Pancreas (tissue), 10 donors: ENCODE measurements at regions not wholly inside any gene's neighbourhood (a gene's known extent, or its start where the extent isn't known, plus 50 kb on each side); places are given as distances from the start of the nearest gene placed in this dataset.

Experiments used
- ATAC-seq, 4 donors: fragments of 200-7000 bp; cut with Tn5 transposase; one replicate each; pipeline versions ENCODE4 v1.8.0 to v1.9.1; 2020; ENCODE audit warnings: mild to moderate bottlenecking in 4 of 4, moderate library complexity in 4 of 4
- DNase-seq, 6 donors: peaks; one replicate each; pipeline ENCODE4 v3.0.0-alpha.2; 2020
- FAIRE-seq: peaks from 2 replicates; lab custom pipeline; 2012; peaks lifted over from hg19 to GRCh38; lab: Jason Lieb, UNC
- H3K27ac ChIP-seq, 4 donors: fragments of 200-600 bp; sonication (generic); 1 replicate in 3 of 4; 2 replicates in 1 of 4; pipeline versions ENCODE4 v1.5.0 to v1.8.0; 2020
- H3K27me3 ChIP-seq, 4 donors: fragments of 200-600 bp; one replicate each; pipeline ENCODE4 v1.8.0; 2021
- H3K36me3 ChIP-seq, 3 donors: fragments of 200-600 bp; sonication (generic) in 1 of 3; one replicate each; pipeline versions ENCODE4 v1.5.0 to v1.8.0; 2020 to 2021
- H3K4me1 ChIP-seq, 3 donors: fragments of 200-600 bp; one replicate each; pipeline ENCODE4 v1.8.0; 2021
- H3K4me3 ChIP-seq, 4 donors: fragments of 200-600 bp; sonication (generic) in 2 of 4; one replicate each; pipeline versions ENCODE4 v1.5.0 to v1.8.0; 2020 to 2021
- H3K9me3 ChIP-seq, 4 donors: fragments of 200-600 bp; one replicate each; pipeline ENCODE4 v1.8.0; 2021
- WGBS, 2 donors: extraction: QIAGEN DNeasy Blood & Tissue Kit; methylation state at CpG; one replicate each; pipeline ENCODE4 v1.1.7; 2013; 5-methylcytosine and 5-hydroxymethylcytosine counted together
- intact Hi-C, 3 donors: fragments of 100-400 bp; cut with DNase I; formaldehyde crosslinking; loops; one replicate each; pipeline versions ENCODE4 v1.11.1 to v1.14.2; 2022
- microRNA-seq, 2 donors: library from miRNA; unstranded; fragments of <30 nt; microRNA quantifications; one replicate each; pipeline versions ENCODE4 to v1.1.0, GENCODE V29; 2019 to 2020
- TF ChIP-seq, protein P1 (sequence below), 4 donors: fragments of 200-600 bp; sonication (generic) in 3 of 4; IDR thresholded peaks; one replicate each; pipeline versions ENCODE4 v1.5.0 to v1.8.0; 2021; ENCODE audit warnings: antibody characterized with exemption in 4 of 4
- donor health status: healthy with polysubstance abuse.
- donor health status: DM: no; HTN: no; CAD: no; lungs with moderate emphysema.
- donor health status: DM: no; HTN: no; CAD: no.
- donor health status: control.
- donor health status: control.
- donor health status: Bipolar disorder and iron deficiency.
- donor health status: DM: yes; HTN: yes; CAD: no.
- donor health status: DM: no; HTN: no; CAD: no.
- donor health status: DM: no; HTN: no; CAD: no.
- donor health status: DM: yes; HTN: yes; CAD: no.

DNA sequence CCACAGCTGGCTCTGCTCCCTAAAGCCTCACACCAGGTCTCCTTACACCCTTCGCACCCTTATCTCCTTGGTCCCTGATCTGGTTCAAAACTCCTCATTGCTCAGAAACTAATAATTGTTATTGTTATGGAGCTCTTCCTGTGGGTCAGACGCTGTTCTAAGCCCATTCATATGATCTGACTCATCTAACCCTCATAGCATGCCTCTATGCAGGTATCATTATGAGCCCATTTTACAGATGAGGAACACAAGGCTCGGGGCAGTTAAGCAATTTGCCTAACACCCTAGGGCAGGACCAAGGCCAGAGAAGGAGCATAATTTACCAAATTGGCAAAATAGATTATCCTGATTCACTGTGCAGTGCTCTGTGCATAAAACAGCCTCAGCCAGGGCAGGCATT, 51.8 kb upstream of the CCDC167 start:
- H3K27ac ChIP-seq = no peak overlapping the region
- H3K4me1 ChIP-seq = no peaks in the 10 kb centered on the region
- FAIRE-seq = no peak
- no peaks in the 10 kb centered on the region for H3K27me3 ChIP-seq
- 49 to 57% methylated on average over 3 of the region's 3 CpGs for WGBS, 2 donors
- no peaks in the 10 kb centered on the region for H3K9me3 ChIP-seq
- intact Hi-C loops = no loop called here
- TF ChIP-seq, protein P1, sequence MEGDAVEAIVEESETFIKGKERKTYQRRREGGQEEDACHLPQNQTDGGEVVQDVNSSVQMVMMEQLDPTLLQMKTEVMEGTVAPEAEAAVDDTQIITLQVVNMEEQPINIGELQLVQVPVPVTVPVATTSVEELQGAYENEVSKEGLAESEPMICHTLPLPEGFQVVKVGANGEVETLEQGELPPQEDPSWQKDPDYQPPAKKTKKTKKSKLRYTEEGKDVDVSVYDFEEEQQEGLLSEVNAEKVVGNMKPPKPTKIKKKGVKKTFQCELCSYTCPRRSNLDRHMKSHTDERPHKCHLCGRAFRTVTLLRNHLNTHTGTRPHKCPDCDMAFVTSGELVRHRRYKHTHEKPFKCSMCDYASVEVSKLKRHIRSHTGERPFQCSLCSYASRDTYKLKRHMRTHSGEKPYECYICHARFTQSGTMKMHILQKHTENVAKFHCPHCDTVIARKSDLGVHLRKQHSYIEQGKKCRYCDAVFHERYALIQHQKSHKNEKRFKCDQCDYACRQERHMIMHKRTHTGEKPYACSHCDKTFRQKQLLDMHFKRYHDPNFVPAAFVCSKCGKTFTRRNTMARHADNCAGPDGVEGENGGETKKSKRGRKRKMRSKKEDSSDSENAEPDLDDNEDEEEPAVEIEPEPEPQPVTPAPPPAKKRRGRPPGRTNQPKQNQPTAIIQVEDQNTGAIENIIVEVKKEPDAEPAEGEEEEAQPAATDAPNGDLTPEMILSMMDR (IDR thresholded peaks at IDR 0.05) = no peak
- H3K4me3 ChIP-seq = no peak overlapping the region
- H3K36me3 ChIP-seq = no peaks in the 10 kb centered on the region
- ATAC-seq = no peak
- no peak for DNase-seq

DNA sequence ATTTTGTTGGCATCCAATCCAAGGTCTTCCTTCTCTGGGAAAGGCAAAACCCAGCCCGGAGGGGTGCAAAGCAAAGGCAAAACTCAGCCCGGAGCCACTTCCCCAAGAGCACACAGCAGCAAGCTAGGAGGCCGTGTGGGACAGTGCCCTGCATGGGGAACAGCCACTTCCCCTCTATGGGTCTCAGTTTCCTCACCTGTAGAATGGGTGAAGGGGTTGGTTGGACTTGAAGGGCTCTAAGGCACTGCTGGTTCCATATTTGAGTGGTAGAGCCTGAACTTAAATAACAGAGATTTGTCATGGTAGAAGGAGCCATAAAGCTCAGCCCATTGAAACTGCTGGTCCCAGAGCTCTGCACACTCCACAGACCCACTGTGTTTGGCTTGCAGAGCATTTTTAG, 51.3 kb upstream of the CCDC167 start:
- Histone ChIP-seq H3K27ac (no peak overlapping the region), H3K4me1 (no peaks in the 10 kb centered on the region), H3K4me3 (no peak overlapping the region), H3K36me3 (no peaks in the 10 kb centered on the region), H3K9me3 (no peaks in the 10 kb centered on the region), H3K27me3 (no peaks in the 10 kb centered on the region)
- TF ChIP-seq, protein P1 (IDR thresholded peaks at IDR 0.05) = no peak
- ATAC-seq (no peak), DNase-seq (no peak), FAIRE-seq (no peak)
- WGBS, 2 donors = 53 to 65% methylated on average over 3 of the region's 3 CpGs
- intact Hi-C loops = no loop called here

DNA sequence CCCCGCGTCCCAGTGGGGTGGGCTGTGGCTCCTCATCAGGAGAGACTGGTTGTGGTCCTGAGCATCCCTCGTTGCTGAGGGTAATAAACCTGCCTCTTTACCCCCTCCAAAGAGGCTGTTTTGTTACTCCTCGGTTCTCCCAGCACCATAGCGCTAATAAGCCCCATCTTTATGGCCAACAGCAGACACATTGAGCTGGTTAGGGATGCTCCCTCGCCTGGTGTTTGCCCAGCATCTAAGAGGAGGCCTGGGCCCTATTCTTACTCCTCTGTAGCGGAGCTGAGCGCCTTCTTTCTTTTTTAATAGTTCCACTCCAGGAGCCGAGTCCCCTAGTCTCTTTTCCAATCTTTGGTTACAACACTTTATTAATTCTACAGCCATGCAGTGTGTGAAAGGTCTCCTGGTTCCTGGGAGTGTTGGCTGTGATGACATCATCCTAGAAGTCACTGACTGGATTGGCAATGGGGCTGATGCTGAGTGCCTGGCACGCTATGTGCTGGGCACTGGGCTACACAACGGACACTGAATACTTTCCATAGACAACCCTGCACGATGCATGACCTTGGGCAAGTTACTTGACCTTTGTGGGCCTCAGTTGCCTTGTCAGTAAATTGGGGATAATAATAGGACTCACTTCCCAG, 50.6 kb upstream of the CCDC167 start:
- no peak for DNase-seq
- Histone ChIP-seq H3K27ac (no peak overlapping the region), H3K27me3 (no peaks in the 10 kb centered on the region), H3K4me1 (no peaks in the 10 kb centered on the region), H3K9me3 (no peaks in the 10 kb centered on the region), H3K36me3 (no peaks in the 10 kb centered on the region), H3K4me3 (no peak overlapping the region)
- intact Hi-C loops = no loop called here
- peak in 1 of 4 donors; percentile 60 for ATAC-seq
- 71 to 80% methylated on average over 12 of the region's 12 CpGs for WGBS, 2 donors
- no peak for FAIRE-seq
- TF ChIP-seq, protein P1 (IDR thresholded peaks at IDR 0.05) = no peak

DNA sequence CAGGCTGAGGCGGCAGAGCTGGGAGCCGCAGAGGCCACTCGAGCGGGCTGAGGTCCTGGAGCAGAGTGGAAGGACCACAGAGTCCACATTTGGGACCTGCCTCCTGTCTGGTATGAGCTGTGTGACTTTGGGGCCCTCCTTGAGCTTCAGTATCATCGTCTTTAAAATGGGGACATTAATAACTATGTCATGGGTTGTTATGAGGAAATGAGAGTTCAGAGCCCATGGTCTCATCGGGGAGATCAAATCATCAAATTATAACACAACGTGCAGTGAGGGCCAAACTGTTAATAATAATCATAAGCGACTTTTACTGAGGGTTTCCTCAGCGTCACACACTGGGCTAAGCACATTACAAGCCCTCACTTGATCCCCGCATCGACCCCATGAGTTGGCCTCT, 49.9 kb upstream of the CCDC167 start:
- TF ChIP-seq, protein P1 (IDR thresholded peaks at IDR 0.05) = no peak
- Histone ChIP-seq H3K4me1 (no peaks in the 10 kb centered on the region), H3K27me3 (no peaks in the 10 kb centered on the region), H3K36me3 (no peaks in the 10 kb centered on the region), H3K4me3 (no peak overlapping the region), H3K27ac (no peak overlapping the region), H3K9me3 (no peaks in the 10 kb centered on the region)
- DNase-seq (no peak), FAIRE-seq (no peak), ATAC-seq (no peak)
- WGBS, 2 donors = 74 to 81% methylated on average over 11 of the region's 11 CpGs
- intact Hi-C loops = no loop called here

Small RNA genes in the stretch of these regions (microRNA-seq; reads per million reads assigned to microRNA genes)
- gene MIR4462 = 0 reads per million in 2 donors
